Thyroid gland (tissue), 4 donors: ENCODE measurements at regions not wholly inside any gene's neighbourhood (a gene's known extent, or its start where the extent isn't known, plus 50 kb on each side); places are given as distances from the start of the nearest gene placed in this dataset.

ENCODE experiments used
- POLR2A ChIP-seq, 2 donors: fragments of 450-650 bp; IDR thresholded peaks; one replicate each; pipeline ENCODE4 v1.6.1; 2017; ENCODE audit warnings: antibody characterized with exemption in 2 of 2, mild to moderate bottlenecking in 2 of 2, moderate library complexity in 1 of 2
- TF ChIP-seq, protein P1 (sequence below), 6 experiments: fragments of 200-600 bp in 3 of 6; fragments of 450-650 bp in 3 of 6; sonication (generic) in 3 of 6; IDR thresholded peaks; one replicate each; pipeline ENCODE4 v1.5.1; 2016 to 2019; ENCODE audit warnings: antibody characterized with exemption in 6 of 6, mild to moderate bottlenecking in 2 of 6, inconsistent platforms in 1 of 6, moderate library complexity in 1 of 6

- TF ChIP-seq, protein P1, sequence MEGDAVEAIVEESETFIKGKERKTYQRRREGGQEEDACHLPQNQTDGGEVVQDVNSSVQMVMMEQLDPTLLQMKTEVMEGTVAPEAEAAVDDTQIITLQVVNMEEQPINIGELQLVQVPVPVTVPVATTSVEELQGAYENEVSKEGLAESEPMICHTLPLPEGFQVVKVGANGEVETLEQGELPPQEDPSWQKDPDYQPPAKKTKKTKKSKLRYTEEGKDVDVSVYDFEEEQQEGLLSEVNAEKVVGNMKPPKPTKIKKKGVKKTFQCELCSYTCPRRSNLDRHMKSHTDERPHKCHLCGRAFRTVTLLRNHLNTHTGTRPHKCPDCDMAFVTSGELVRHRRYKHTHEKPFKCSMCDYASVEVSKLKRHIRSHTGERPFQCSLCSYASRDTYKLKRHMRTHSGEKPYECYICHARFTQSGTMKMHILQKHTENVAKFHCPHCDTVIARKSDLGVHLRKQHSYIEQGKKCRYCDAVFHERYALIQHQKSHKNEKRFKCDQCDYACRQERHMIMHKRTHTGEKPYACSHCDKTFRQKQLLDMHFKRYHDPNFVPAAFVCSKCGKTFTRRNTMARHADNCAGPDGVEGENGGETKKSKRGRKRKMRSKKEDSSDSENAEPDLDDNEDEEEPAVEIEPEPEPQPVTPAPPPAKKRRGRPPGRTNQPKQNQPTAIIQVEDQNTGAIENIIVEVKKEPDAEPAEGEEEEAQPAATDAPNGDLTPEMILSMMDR (IDR thresholded peaks at IDR 0.05), result no peak
- no peak for TF ChIP-seq POLR2A (IDR thresholded peaks at IDR 0.05)
Measured at GRCh38 chr13:79668201-79668752, 187.3 kb downstream of the NDFIP2 start.
